AG09319 (cell line): ENCODE measurements at regions not wholly inside any gene's neighbourhood (a gene's known extent, or its start where the extent isn't known, plus 50 kb on each side); places are given as distances from the start of the nearest gene placed in this dataset.

Experiments
- DNase-seq: peaks from one replicate; pipeline ENCODE4 v3.0.0-alpha.2; 2010; ENCODE audit warnings: low read depth; ENCODE audit errors: extremely low read depth
- CTCF ChIP-seq: IDR thresholded peaks from 2 replicates; pipeline ENCODE4 v1.5.1; 2011; ENCODE audit warnings: low read depth, mild to moderate bottlenecking, inconsistent platforms, low read length, moderate library complexity

- no peak for DNase-seq
Observed at GRCh38 chr9:108069991-108070390, 580.4 kb upstream of the KLF4 start.

GRCh38 chr9:108062680-108063079 lies 573.1 kb upstream of the KLF4 start:
- no peak for TF ChIP-seq CTCF
- DNase-seq, result no peak

More at GRCh38 chr9:108069991-108070390, 580.4 kb upstream of the KLF4 start:
- no peak for TF ChIP-seq CTCF

- no peak for DNase-seq
- TF ChIP-seq CTCF, result no peak
Observed at GRCh38 chr9:108060175-108060574, 570.6 kb upstream of the KLF4 start.

- DNase-seq, result no peak
- no peak for TF ChIP-seq CTCF
Observed at GRCh38 chr9:108058135-108058814, 568.7 kb upstream of the KLF4 start.

- DNase-seq, result peak; percentile 83
- no peak for TF ChIP-seq CTCF
Observed at GRCh38 chr9:108057421-108058134, 568.0 kb upstream of the KLF4 start.

- no peak for DNase-seq
- TF ChIP-seq CTCF, result no peak
Observed at GRCh38 chr9:108056805-108057386, 567.3 kb upstream of the KLF4 start.
